DMS79 (cell line): ENCODE measurements at regions not wholly inside any gene's neighbourhood (a gene's known extent, or its start where the extent isn't known, plus 50 kb on each side); places are given as distances from the start of the nearest gene placed in this dataset.

Experiments
- DNase-seq: peaks from one replicate; lab custom pipeline; 2025; lab: John Stamatoyannopoulos, UW

GRCh38 chr10:63744060-63744941 lies 223.1 kb downstream of the REEP3 start:
- no peak for DNase-seq

- no peak for DNase-seq
Observed at GRCh38 chr10:63749915-63750314, 228.7 kb downstream of the REEP3 start.

- DNase-seq = no peak
Observed at GRCh38 chr10:63751836-63752235, 230.6 kb downstream of the REEP3 start.

GRCh38 chr10:63752318-63752717 lies 231.1 kb downstream of the REEP3 start:
- no peak for DNase-seq

- DNase-seq = no peak
Observed at GRCh38 chr10:63753808-63754207, 232.6 kb downstream of the REEP3 start.

- no peak for DNase-seq
Observed at GRCh38 chr10:63755441-63755840, 234.2 kb downstream of the REEP3 start.

- DNase-seq = no peak
Observed at GRCh38 chr10:63757067-63757466, 235.9 kb downstream of the REEP3 start.

GRCh38 chr10:63758080-63758479 lies 236.9 kb downstream of the REEP3 start:
- no peak for DNase-seq

GRCh38 chr10:63759335-63759734 lies 238.1 kb downstream of the REEP3 start:
- no peak for DNase-seq

- DNase-seq = no peak
Observed at GRCh38 chr10:63760034-63760707, 239.0 kb downstream of the REEP3 start.

GRCh38 chr10:63760708-63761047 lies 239.5 kb downstream of the REEP3 start:
- DNase-seq = no peak

GRCh38 chr10:63761243-63761642 lies 240.0 kb downstream of the REEP3 start:
- no peak for DNase-seq

- no peak for DNase-seq
Observed at GRCh38 chr10:63763744-63764143, 242.5 kb downstream of the REEP3 start.

- DNase-seq = no peak
Observed at GRCh38 chr10:63765126-63765525, 243.9 kb downstream of the REEP3 start.

GRCh38 chr10:63766745-63767137 lies 245.5 kb downstream of the REEP3 start:
- DNase-seq = no peak

GRCh38 chr10:63767138-63767801 lies 246.1 kb downstream of the REEP3 start:
- DNase-seq = no peak

GRCh38 chr10:63769367-63769766 lies 248.2 kb downstream of the REEP3 start:
- DNase-seq = no peak

- no peak for DNase-seq
Observed at GRCh38 chr10:63770523-63770922, 249.3 kb downstream of the REEP3 start.

GRCh38 chr10:63772491-63772890 lies 251.3 kb downstream of the REEP3 start:
- no peak for DNase-seq

GRCh38 chr10:63773106-63773505 lies 251.9 kb downstream of the REEP3 start:
- no peak for DNase-seq

GRCh38 chr10:63773962-63774361 lies 252.8 kb downstream of the REEP3 start:
- DNase-seq = no peak

GRCh38 chr10:63780101-63780500 lies 258.9 kb downstream of the REEP3 start:
- no peak for DNase-seq

- DNase-seq = no peak
Observed at GRCh38 chr10:63781226-63781625, 260.0 kb downstream of the REEP3 start.
